Mucosa of descending colon (tissue), 3 donors: ENCODE measurements at regions not wholly inside any gene's neighbourhood (a gene's known extent, or its start where the extent isn't known, plus 50 kb on each side); places are given as distances from the start of the nearest gene placed in this dataset.

Experiments used
- ATAC-seq: fragments of 200-7000 bp; cut with Tn5 transposase; one replicate; pipeline ENCODE4 v1.9.1; 2020; ENCODE audit warnings: mild to moderate bottlenecking, moderate library complexity
- DNase-seq, 3 donors: peaks; one replicate each; pipeline ENCODE4 v3.0.0-alpha.2; 2020
- H3K36me3 ChIP-seq: fragments of 200-600 bp; one replicate; pipeline ENCODE4 v1.8.0; 2021; ENCODE audit warnings: low read depth, mild to moderate bottlenecking
- H3K4me1 ChIP-seq: fragments of 200-600 bp; one replicate; pipeline ENCODE4 v1.8.0; 2021; ENCODE audit warnings: low read depth, mild to moderate bottlenecking
- H3K4me3 ChIP-seq: fragments of 200-600 bp; one replicate; pipeline ENCODE4 v1.8.0; 2021; ENCODE audit warnings: mild to moderate bottlenecking
- H3K9me3 ChIP-seq: fragments of 200-600 bp; one replicate; pipeline ENCODE4 v1.8.0; 2021; ENCODE audit warnings: mild to moderate bottlenecking
- intact Hi-C, 2 donors: fragments of 100-400 bp; cut with DNase I in 1 of 2; cut with micrococcal nuclease in 1 of 2; formaldehyde crosslinking; loops; one replicate each; pipeline versions ENCODE4 v1.11.0 to v1.11.1; 2022; cut with DNase I, micrococcal nuclease
- TF ChIP-seq, protein P1 (sequence below): fragments of 200-600 bp; IDR thresholded peaks from one replicate; pipeline ENCODE4 v1.8.0; 2022; ENCODE audit warnings: antibody characterized with exemption, mild to moderate bottlenecking
- donor health status: DM: no; HTN: no; CAD: no; lungs with moderate emphysema.
- donor health status: DM: no; HTN: no; CAD: no.
- donor health status: DM: no; HTN: yes; CAD: no.

DNA sequence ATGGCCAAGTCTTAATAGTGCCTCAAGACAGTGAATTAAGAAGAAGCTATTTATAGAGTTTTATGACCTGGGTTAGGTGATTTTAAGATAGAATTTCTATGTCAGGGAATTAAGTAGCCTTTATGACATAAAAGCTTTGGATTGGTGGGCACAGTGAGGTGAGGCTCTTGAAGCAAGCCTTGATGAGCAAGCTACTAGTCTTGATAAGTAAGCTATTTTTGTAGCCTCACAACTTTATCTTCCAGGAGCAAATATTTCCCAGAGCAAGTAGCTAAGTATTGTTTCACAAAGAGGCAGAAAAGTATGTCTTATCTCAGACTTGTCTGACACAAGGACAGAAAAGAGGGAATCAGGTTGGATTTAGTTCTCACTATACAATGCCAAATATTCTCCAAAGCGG lies 491.7 kb upstream of the RASGRP1 start:
- no peaks in the 10 kb centered on the region for H3K4me1 ChIP-seq
- H3K36me3 ChIP-seq = no peaks in the 10 kb centered on the region
- no peaks in the 10 kb centered on the region for H3K9me3 ChIP-seq
- intact Hi-C loops = no loop called here
- TF ChIP-seq, protein P1, sequence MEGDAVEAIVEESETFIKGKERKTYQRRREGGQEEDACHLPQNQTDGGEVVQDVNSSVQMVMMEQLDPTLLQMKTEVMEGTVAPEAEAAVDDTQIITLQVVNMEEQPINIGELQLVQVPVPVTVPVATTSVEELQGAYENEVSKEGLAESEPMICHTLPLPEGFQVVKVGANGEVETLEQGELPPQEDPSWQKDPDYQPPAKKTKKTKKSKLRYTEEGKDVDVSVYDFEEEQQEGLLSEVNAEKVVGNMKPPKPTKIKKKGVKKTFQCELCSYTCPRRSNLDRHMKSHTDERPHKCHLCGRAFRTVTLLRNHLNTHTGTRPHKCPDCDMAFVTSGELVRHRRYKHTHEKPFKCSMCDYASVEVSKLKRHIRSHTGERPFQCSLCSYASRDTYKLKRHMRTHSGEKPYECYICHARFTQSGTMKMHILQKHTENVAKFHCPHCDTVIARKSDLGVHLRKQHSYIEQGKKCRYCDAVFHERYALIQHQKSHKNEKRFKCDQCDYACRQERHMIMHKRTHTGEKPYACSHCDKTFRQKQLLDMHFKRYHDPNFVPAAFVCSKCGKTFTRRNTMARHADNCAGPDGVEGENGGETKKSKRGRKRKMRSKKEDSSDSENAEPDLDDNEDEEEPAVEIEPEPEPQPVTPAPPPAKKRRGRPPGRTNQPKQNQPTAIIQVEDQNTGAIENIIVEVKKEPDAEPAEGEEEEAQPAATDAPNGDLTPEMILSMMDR = no peak
- ATAC-seq (no peak), DNase-seq (no peak)
- H3K4me3 ChIP-seq = no peak overlapping the region

DNA sequence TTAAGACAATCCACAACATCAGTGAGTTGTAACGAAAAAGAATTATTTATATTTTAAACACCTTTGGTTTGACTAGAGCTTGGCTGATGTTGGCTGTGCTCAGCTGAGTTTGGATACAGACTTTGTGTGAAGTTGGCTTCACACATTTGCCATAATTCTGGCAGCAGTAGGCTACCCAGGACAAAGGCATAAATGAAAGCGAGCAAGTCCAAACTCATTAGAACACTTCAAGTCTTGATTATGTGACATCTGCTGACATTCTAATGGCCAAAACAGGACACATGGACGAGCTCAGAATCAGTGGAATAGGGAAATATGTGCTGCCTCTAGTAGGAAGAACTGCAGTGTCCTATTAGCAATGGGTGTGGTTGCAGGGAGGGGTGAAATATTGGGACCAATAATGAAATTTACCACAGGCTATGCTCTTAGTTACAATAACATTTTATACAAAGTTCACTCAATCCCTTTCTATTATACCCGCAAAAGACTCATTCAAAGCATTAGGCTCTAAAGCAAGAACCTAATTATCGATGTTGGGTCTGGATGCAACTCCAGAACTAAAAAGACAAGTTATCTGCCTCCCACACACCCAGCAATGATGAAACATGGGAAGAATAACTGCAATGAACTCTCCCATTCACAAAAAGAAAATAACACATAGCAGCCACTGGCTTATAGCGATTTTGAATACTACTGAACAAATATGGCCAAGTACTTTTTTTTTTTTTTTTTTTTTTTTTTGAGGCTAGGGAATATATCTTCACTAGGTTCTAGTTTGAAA lies 493.9 kb upstream of the RASGRP1 start:
- intact Hi-C loops = no loop called here
- H3K4me1 ChIP-seq = no peaks in the 10 kb centered on the region
- ATAC-seq = no peak
- no peak for DNase-seq
- no peaks in the 10 kb centered on the region for H3K36me3 ChIP-seq
- no peak overlapping the region for H3K4me3 ChIP-seq
- H3K9me3 ChIP-seq = no peaks in the 10 kb centered on the region
- TF ChIP-seq, protein P1 = no peak

DNA sequence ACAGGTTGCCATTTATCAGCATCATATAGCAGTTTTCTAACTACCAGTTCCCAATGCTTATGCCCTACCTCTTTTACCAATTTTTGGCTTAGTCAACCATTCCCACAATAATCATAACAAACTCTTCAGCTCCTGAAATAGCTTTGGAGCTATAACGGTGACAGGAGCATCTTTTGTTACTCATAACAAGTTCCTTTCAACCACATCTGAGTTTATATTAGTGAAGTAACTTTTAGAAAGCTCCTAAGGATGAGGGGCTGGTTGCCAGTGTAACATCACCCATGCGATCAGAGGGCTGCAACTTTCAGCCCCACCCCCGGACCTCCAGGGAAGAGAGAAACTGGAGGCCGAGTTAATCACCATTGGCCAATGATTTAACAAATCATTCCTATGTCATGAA lies 495.3 kb upstream of the RASGRP1 start:
- TF ChIP-seq, protein P1 = no peak
- H3K9me3 ChIP-seq = no peaks in the 10 kb centered on the region
- H3K36me3 ChIP-seq = no peaks in the 10 kb centered on the region
- no peak overlapping the region for H3K4me3 ChIP-seq
- DNase-seq (no peak), ATAC-seq (no peak)
- intact Hi-C loops = no loop called here
- H3K4me1 ChIP-seq = no peaks in the 10 kb centered on the region

DNA sequence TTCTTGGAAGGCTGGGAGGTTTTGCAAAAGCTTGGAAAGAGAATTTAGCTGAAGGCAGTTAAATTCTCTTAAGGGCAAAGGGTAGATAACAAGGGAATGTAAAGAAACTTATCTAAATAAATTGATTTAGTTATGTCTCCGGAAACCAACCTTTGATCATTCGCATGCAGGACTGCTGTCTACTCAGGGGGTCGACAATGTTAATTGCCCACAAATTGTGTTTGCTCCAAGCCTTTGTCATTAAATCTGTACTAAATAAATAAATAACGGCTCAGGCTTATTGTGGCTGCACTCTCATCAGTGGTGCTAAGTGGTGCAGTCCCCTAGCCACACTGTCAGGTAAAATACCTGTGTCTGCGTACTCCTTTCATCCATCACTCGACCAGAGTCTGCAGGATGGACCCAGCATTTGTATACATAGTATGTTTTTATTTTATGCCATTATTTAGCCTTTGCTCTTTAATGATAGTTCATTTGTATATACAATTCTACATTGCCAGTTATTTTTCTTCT lies 497.4 kb upstream of the RASGRP1 start:
- DNase-seq (no peak), ATAC-seq (no peak)
- Histone ChIP-seq H3K36me3 (no peaks in the 10 kb centered on the region), H3K9me3 (no peaks in the 10 kb centered on the region), H3K4me3 (no peak overlapping the region), H3K4me1 (peaks cover 6% of the 10 kb centered on the region)
- intact Hi-C loops = no loop called here
- TF ChIP-seq, protein P1 = no peak

DNA sequence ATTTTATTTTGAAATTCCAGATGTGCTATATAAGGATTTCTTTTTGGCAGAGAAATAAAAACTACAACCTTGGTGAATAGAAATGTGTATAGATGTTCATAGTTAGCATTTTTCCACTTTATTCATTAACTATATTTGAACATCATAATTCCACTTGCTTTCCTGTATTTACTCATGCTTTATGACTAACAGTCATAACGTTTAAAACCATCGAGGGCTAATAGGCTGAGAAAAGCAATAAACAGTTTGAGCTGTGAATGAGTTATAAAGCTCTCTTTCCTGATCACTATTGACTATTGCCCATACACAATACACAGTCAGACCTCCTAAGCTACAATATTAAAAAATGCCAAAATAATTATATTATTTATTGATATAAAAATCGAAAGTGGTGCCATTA lies 502.1 kb upstream of the RASGRP1 start:
- peaks cover 8% of the 10 kb centered on the region for H3K4me1 ChIP-seq
- no peaks in the 10 kb centered on the region for H3K9me3 ChIP-seq
- peak; percentile 80 for ATAC-seq
- no peak for DNase-seq
- no peak overlapping the region for H3K4me3 ChIP-seq
- H3K36me3 ChIP-seq = no peaks in the 10 kb centered on the region
- intact Hi-C loops = no loop called here
- TF ChIP-seq, protein P1 = no peak
